GM21526 (cell line): ENCODE measurements at regions not wholly inside any gene's neighbourhood (a gene's known extent, or its start where the extent isn't known, plus 50 kb on each side); places are given as distances from the start of the nearest gene placed in this dataset.
"Not testable (repeated sequence)": the region's sequence is repeated elsewhere in the genome, so short reads cannot be mapped to it uniquely, and the experiment has no call there.

Experiments
- ATAC-seq: cut with Tn5 transposase; IDR thresholded peaks from one replicate; pipeline ENCODE4 v1.9.1; 2021; ENCODE audit warnings: moderate library complexity; ENCODE audit not compliant: unreplicated experiment, low FRiP score

GRCh38 chr6:51456282-51456681, 631.1 kb downstream of the PKHD1 start:
- ATAC-seq = no peak

GRCh38 chr6:51459958-51460357, 627.5 kb downstream of the PKHD1 start:
- ATAC-seq = peak; percentile 92

- no peak for ATAC-seq
Measured at GRCh38 chr6:51462896-51463295, 624.5 kb downstream of the PKHD1 start.

- no peak for ATAC-seq
Measured at GRCh38 chr6:51463321-51463720, 624.1 kb downstream of the PKHD1 start.

GRCh38 chr6:51464956-51465355, 622.5 kb downstream of the PKHD1 start:
- no peak for ATAC-seq

- ATAC-seq = no peak
Measured at GRCh38 chr6:51466427-51466826, 621.0 kb downstream of the PKHD1 start.

GRCh38 chr6:51467231-51467952, 620.0 kb downstream of the PKHD1 start:
- ATAC-seq = no peak

- no peak for ATAC-seq
Measured at GRCh38 chr6:51468704-51469103, 618.7 kb downstream of the PKHD1 start.

GRCh38 chr6:51472745-51473487, 614.5 kb downstream of the PKHD1 start:
- ATAC-seq = no peak

GRCh38 chr6:51474022-51474975, 613.1 kb downstream of the PKHD1 start:
- ATAC-seq = no peak

- ATAC-seq = no peak
Measured at GRCh38 chr6:51477711-51478311, 609.6 kb downstream of the PKHD1 start.

- ATAC-seq = no peak
Measured at GRCh38 chr6:51479296-51479695, 608.1 kb downstream of the PKHD1 start.

GRCh38 chr6:51480040-51480439, 607.4 kb downstream of the PKHD1 start:
- no peak for ATAC-seq

GRCh38 chr6:51485869-51486268, 601.5 kb downstream of the PKHD1 start:
- ATAC-seq = not testable (repeated sequence)

- ATAC-seq = no peak
Measured at GRCh38 chr6:51487937-51488336, 599.5 kb downstream of the PKHD1 start.

- ATAC-seq = no peak
Measured at GRCh38 chr6:51489133-51489532, 598.3 kb downstream of the PKHD1 start.

GRCh38 chr6:51490101-51490500, 597.3 kb downstream of the PKHD1 start:
- ATAC-seq = no peak

- no peak for ATAC-seq
Measured at GRCh38 chr6:51494342-51494741, 593.1 kb downstream of the PKHD1 start.

- ATAC-seq = no peak
Measured at GRCh38 chr6:51495096-51495495, 592.3 kb downstream of the PKHD1 start.

- ATAC-seq = no peak
Measured at GRCh38 chr6:51495610-51496396, 591.6 kb downstream of the PKHD1 start.
